ENCODE measurements at regions not wholly inside any gene's neighbourhood (a gene's known extent, or its start where the extent isn't known, plus 50 kb on each side); places are given as distances from the start of the nearest gene placed in this dataset.

GRCh38 chr14:86543521-86543920 lies 1013.6 kb downstream of the FLRT2 start:
- intact Hi-C loops (cut with micrococcal nuclease; ENCODE audit: unreplicated experiment) (no loop called here), in situ Hi-C loops (cut with HindIII; ENCODE audit: low pct_unique_long_range_greater_than_20kb, low sequenced_read_pairs) (no loop called here)
- DNase-seq (ENCODE audit: low read depth, low spot score) = no peak
- H3K27me3 ChIP-seq (ENCODE audit: control insufficient read depth, insufficient read depth, low read length) = no peaks in the 10 kb centered on the region
- H3K9me3 ChIP-seq (ENCODE audit: control insufficient read depth, insufficient read depth, low read depth, low read length) = no peaks in the 10 kb centered on the region
- no peak for ATAC-seq
- ChIA-PET CTCF (no interaction called here), POLR2A (no interaction called here)
- BruUV-seq (replicated peaks) = no TSS peak
- no peak overlapping the region for H3K27ac ChIP-seq (ENCODE audit: low read length)
- H3K36me3 ChIP-seq (ENCODE audit: control insufficient read depth, insufficient read depth, low read length) = no peaks in the 10 kb centered on the region
- H3K4me3 ChIP-seq (ENCODE audit: low read depth in 2 of 2, low read length in 2 of 2) = no peak overlapping the region
- TF ChIP-seq TCF7L2 (IDR thresholded peaks at IDR 0.05; ENCODE audit: low read depth, low read length) (no peak), CTCF (IDR thresholded peaks at IDR 0.05) (no peak), POLR2AphosphoS5 (IDR thresholded peaks at IDR 0.05; ENCODE audit: low read depth, low read length) (no peak)
- H3K4me1 ChIP-seq (ENCODE audit: control insufficient read depth, insufficient read depth, low read length) = no peaks in the 10 kb centered on the region

- no TSS peak for BruUV-seq (replicated peaks)
- DNase-seq (ENCODE audit: low read depth, low spot score) (no peak), ATAC-seq (no peak)
- Histone ChIP-seq H3K9me3 (ENCODE audit: control insufficient read depth, insufficient read depth, low read depth, low read length) (no peaks in the 10 kb centered on the region), H3K4me1 (ENCODE audit: control insufficient read depth, insufficient read depth, low read length) (no peaks in the 10 kb centered on the region), H3K36me3 (ENCODE audit: control insufficient read depth, insufficient read depth, low read length) (no peaks in the 10 kb centered on the region), H3K27ac (ENCODE audit: low read length) (no peak overlapping the region), H3K27me3 (ENCODE audit: control insufficient read depth, insufficient read depth, low read length) (no peaks in the 10 kb centered on the region), H3K4me3 (ENCODE audit: low read depth in 2 of 2, low read length in 2 of 2) (no peak overlapping the region)
- CTCF ChIA-PET = no interaction called here
- in situ Hi-C loops (cut with HindIII; ENCODE audit: low pct_unique_long_range_greater_than_20kb, low sequenced_read_pairs) = no loop called here
- TF ChIP-seq POLR2AphosphoS5 (IDR thresholded peaks at IDR 0.05; ENCODE audit: low read depth, low read length) = no peak
- no peak for TF ChIP-seq REST (IDR thresholded peaks at IDR 0.05; ENCODE audit: insufficient read depth in 1 of 2, low read depth in 2 of 2, low read length in 1 of 2)
- TF ChIP-seq SIN3A (IDR thresholded peaks at IDR 0.05; ENCODE audit: borderline replicate concordance, insufficient read depth, low read depth, low read length) = no peak
- no peak for TF ChIP-seq TCF7L2 (IDR thresholded peaks at IDR 0.05; ENCODE audit: low read depth, low read length)
- TF ChIP-seq CTCF (IDR thresholded peaks at IDR 0.05) = no peak
- POLR2A ChIA-PET = no interaction called here
- intact Hi-C loops (cut with micrococcal nuclease; ENCODE audit: unreplicated experiment) = no loop called here
Observed at GRCh38 chr14:86541972-86542371, 1012.0 kb downstream of the FLRT2 start.

Data from Panc1 (cell line).